Loucy (cell line): ENCODE measurements at regions not wholly inside any gene's neighbourhood (a gene's known extent, or its start where the extent isn't known, plus 50 kb on each side); places are given as distances from the start of the nearest gene placed in this dataset.
A peak's percentile ranks its signal among the peaks of the same experiment; 100 is the strongest.

Experiments used
- H2AFZ ChIP-seq: fragments of 200-600 bp; sonication (generic); 2 replicates; pipeline ENCODE4 v1.6.0; 2016; ENCODE audit warnings: antibody characterized with exemption, mild to moderate bottlenecking, low read length, moderate library complexity
- H3F3A ChIP-seq: fragments of 200-600 bp; 2 replicates; pipeline ENCODE4 v1.6.0; 2016; ENCODE audit warnings: antibody characterized with exemption, low read depth, mild to moderate bottlenecking
- H3K27me3 ChIP-seq: fragments of 200-600 bp; sonication (generic); 2 replicates; pipeline ENCODE4 v1.6.1; 2014; ENCODE audit warnings: low read length, mild to moderate bottlenecking; ENCODE audit not compliant: insufficient read depth, poor library complexity, severe bottlenecking
- H3K36me3 ChIP-seq: fragments of 200-600 bp; sonication (generic); 2 replicates; pipeline ENCODE4 v1.6.1; 2016; ENCODE audit warnings: low read length; ENCODE audit not compliant: insufficient read depth
- H3K4me1 ChIP-seq: fragments of 200-600 bp; sonication (generic); 2 replicates; pipeline ENCODE4 v1.5.1; 2014; ENCODE audit warnings: low read length, mild to moderate bottlenecking; ENCODE audit not compliant: insufficient read depth, poor library complexity, severe bottlenecking
- H3K4me2 ChIP-seq: fragments of 200-600 bp; sonication (generic); 2 replicates; pipeline ENCODE4 v1.6.0; 2014; ENCODE audit warnings: antibody characterized with exemption, low read length, low read depth, mild to moderate bottlenecking; ENCODE audit not compliant: poor library complexity, severe bottlenecking
- H3K4me3 ChIP-seq: fragments of 200-600 bp; sonication (generic); 2 replicates; pipeline ENCODE4 v1.5.1; 2014; ENCODE audit warnings: low read length, mild to moderate bottlenecking, mixed read lengths; ENCODE audit not compliant: poor library complexity, severe bottlenecking
- H3K79me2 ChIP-seq: fragments of 200-600 bp; sonication (generic); 2 replicates; pipeline ENCODE4 v1.6.1; 2014; ENCODE audit warnings: low read length; ENCODE audit not compliant: insufficient read depth
- H3K9ac ChIP-seq: fragments of 200-600 bp; sonication (generic); 2 replicates; pipeline ENCODE4 v1.6.0; 2014; ENCODE audit warnings: mild to moderate bottlenecking, low read depth, low read length, moderate library complexity; ENCODE audit not compliant: poor library complexity, severe bottlenecking
- H3K9me2 ChIP-seq: fragments of 200-600 bp; sonication (generic); replicated peaks from 2 replicates; pipeline ENCODE4 v1.6.1; 2016; ENCODE audit warnings: low read depth, low read length, mixed read lengths
- H3K9me3 ChIP-seq: fragments of 200-600 bp; sonication (generic); 2 replicates; pipeline ENCODE4 v1.6.1; 2014; ENCODE audit warnings: mild to moderate bottlenecking, antibody characterized with exemption, low read length, low read depth; ENCODE audit not compliant: insufficient read depth
- H4K20me1 ChIP-seq: fragments of 200-600 bp; sonication (generic); 2 replicates; pipeline ENCODE4 v1.6.0; 2014; ENCODE audit warnings: antibody characterized with exemption, low read length, mild to moderate bottlenecking; ENCODE audit not compliant: insufficient read depth, poor library complexity, severe bottlenecking
- EZH2phosphoT487 ChIP-seq: fragments of 200-600 bp; IDR thresholded peaks from 2 replicates; pipeline ENCODE4 v1.6.1; 2018; ENCODE audit warnings: antibody characterized with exemption, mild to moderate bottlenecking, moderate library complexity, borderline replicate concordance
- TF ChIP-seq, protein P1 (sequence below): fragments of 200-600 bp; sonication (generic); conservative IDR thresholded peaks from 2 replicates; pipeline ENCODE4 v1.5.1; 2014; ENCODE audit warnings: mild to moderate bottlenecking, antibody characterized with exemption, low read length

DNA sequence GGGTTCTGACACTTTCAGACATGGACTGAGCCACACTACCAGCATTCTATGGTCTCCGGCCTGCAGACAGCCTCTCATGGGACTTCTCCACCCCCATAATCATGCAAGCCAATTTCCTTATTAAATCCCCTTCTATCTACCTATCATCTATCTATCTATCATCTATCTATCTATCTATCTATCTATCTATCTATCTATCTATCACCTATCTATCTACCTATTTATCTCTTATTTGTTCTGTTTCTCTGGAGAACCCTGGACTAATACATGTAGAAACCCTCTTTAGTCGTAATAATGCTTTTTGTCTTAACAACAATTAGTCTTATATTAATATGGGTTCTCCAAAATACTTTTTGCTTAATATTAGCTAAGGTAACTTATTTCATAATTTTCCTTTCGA lies 174.1 kb upstream of the PRSS16 start:
- no peaks in the 10 kb centered on the region for H3K79me2 ChIP-seq
- H4K20me1 ChIP-seq, result no peaks in the 10 kb centered on the region
- no peaks in the 10 kb centered on the region for H3K36me3 ChIP-seq
- H3K9me3 ChIP-seq, result no peaks in the 10 kb centered on the region
- no peak overlapping the region for H3K4me3 ChIP-seq
- TF ChIP-seq, protein P1, sequence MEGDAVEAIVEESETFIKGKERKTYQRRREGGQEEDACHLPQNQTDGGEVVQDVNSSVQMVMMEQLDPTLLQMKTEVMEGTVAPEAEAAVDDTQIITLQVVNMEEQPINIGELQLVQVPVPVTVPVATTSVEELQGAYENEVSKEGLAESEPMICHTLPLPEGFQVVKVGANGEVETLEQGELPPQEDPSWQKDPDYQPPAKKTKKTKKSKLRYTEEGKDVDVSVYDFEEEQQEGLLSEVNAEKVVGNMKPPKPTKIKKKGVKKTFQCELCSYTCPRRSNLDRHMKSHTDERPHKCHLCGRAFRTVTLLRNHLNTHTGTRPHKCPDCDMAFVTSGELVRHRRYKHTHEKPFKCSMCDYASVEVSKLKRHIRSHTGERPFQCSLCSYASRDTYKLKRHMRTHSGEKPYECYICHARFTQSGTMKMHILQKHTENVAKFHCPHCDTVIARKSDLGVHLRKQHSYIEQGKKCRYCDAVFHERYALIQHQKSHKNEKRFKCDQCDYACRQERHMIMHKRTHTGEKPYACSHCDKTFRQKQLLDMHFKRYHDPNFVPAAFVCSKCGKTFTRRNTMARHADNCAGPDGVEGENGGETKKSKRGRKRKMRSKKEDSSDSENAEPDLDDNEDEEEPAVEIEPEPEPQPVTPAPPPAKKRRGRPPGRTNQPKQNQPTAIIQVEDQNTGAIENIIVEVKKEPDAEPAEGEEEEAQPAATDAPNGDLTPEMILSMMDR, result no peak
- TF ChIP-seq EZH2phosphoT487, result no peak
- no peaks in the 10 kb centered on the region for H3K27me3 ChIP-seq
- no peak overlapping the region for H3K4me2 ChIP-seq
- no peak overlapping the region for H3K9ac ChIP-seq
- no peaks in the 10 kb centered on the region for H3F3A ChIP-seq
- H3K9me2 ChIP-seq, result no peaks in the 10 kb centered on the region
- H3K4me1 ChIP-seq, result no peaks in the 10 kb centered on the region
- no peak overlapping the region for H2AFZ ChIP-seq

DNA sequence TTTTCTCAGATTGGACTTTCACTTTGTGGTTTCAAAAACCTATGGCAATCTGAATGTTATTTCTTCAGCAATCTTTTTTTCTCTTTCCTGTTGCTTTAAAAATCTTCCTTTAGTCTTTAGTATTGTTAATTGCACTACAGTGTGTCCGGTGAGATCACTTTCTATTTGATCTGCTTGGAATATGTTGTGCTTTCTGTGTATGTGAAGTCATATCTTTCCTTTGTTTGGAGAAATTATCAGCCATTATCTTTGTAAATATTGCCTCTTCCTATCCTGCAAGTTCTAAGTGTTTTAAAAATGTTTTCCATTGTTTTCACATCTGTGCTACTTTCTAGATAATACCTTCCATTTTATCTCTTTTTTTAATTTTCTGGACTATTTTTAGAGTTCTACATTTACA lies 171.4 kb upstream of the PRSS16 start:
- H3K27me3 ChIP-seq, result no peaks in the 10 kb centered on the region
- no peaks in the 10 kb centered on the region for H3F3A ChIP-seq
- no peak overlapping the region for H3K9ac ChIP-seq
- H3K79me2 ChIP-seq, result no peaks in the 10 kb centered on the region
- H3K9me2 ChIP-seq, result no peaks in the 10 kb centered on the region
- no peaks in the 10 kb centered on the region for H3K9me3 ChIP-seq
- no peak overlapping the region for H2AFZ ChIP-seq
- no peak overlapping the region for H3K4me3 ChIP-seq
- H3K4me2 ChIP-seq, result no peak overlapping the region
- no peak for TF ChIP-seq EZH2phosphoT487
- TF ChIP-seq, protein P1, result no peak
- H3K36me3 ChIP-seq, result no peaks in the 10 kb centered on the region
- no peaks in the 10 kb centered on the region for H3K4me1 ChIP-seq
- no peaks in the 10 kb centered on the region for H4K20me1 ChIP-seq

DNA sequence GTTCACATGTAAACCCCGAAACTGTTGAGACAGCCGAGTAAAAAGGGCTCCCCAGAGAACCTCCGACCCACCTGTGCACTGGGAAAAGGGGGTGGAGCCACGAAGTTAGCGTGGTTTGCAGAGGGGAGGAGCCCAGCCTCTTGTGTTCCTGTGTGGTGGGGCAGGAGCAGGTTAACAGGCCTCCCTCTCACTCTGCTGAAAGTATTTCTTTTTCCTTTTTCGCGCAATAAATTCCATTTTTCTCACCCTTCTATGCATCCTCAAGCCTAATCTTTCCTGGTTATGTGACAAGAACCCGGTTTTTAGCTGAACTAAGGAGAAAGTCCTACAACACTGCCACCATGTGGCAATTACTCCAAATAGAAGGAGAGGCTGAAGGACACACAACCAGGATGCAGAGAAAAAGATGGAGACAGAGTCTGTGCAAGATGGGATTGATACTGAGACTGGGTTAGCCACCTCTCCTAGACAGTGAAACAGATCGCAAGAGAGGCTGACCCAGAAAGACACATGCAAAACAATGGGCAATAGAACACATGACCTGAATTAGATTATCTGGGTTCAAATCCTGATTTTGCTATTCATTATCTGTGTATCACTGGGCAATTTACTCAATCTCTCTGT lies 168.7 kb upstream of the PRSS16 start:
- Histone ChIP-seq H3K79me2 (no peaks in the 10 kb centered on the region), H3K4me3 (peak overlapping the region; percentile 76), H3F3A (no peaks in the 10 kb centered on the region), H3K9me3 (no peaks in the 10 kb centered on the region), H3K4me2 (peak overlapping the region; percentile 83), H3K4me1 (no peaks in the 10 kb centered on the region), H3K9ac (peak overlapping the region; percentile 44), H3K36me3 (no peaks in the 10 kb centered on the region), H4K20me1 (no peaks in the 10 kb centered on the region), H3K27me3 (peaks cover 6% of the 10 kb centered on the region), H2AFZ (peak overlapping the region; percentile 96), H3K9me2 (no peaks in the 10 kb centered on the region)
- TF ChIP-seq EZH2phosphoT487, result no peak
- TF ChIP-seq, protein P1, result peak; percentile 94
